ENCODE measurements at regions not wholly inside any gene's neighbourhood (a gene's known extent, or its start where the extent isn't known, plus 50 kb on each side); places are given as distances from the start of the nearest gene placed in this dataset.

DNA sequence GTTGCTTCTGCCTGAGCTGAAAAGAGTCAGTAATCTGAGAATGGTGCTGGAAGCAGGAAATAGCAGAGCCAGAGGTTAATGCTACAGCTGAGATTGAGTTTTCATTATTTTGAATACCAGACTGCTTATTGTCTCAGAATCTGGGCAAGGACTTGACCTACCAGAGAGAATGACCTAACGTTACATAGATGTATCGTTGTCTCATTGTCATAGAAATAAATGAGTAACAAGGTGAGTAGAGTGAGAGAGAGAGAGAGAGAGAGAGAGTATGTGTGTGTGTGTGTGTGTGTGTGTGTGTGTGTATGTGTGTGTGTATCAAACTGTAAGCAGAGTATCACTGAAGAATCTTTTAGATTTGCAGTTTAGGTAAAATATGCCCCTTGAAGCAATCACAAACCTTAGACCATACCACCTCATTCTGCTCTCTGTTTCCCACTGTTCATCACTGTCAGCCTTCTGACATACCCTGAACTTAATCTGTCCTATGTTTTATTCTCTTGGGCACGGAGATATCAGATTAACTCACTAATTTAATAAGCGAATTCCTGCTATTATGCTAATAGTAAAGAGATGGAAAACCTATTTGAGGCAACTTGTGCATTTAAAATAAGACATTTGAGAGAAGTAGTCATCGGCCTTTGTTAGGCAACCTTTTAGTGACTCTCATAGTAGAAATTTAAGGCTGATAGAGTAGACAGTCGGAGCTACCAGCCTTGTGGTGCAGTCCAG, 87.8 kb downstream of the CYB561 start:
- Histone ChIP-seq H3K18ac (ENCODE audit: insufficient read length, low read depth, low read length) (no peak overlapping the region), H2BK120ac (ENCODE audit: low read depth, low read length, poor library complexity, severe bottlenecking) (no peak overlapping the region), H3K4ac (ENCODE audit: low read depth, low read length) (no peak overlapping the region), H3K27ac (ENCODE audit: insufficient read length, low read depth, low read length) (no peak overlapping the region), H4K5ac (ENCODE audit: insufficient read length, low read depth, low read length) (no peak overlapping the region), H3K4me1 (ENCODE audit: insufficient read depth, low read length) (no peaks in the 10 kb centered on the region), H3K79me1 (ENCODE audit: insufficient read depth, low read depth, low read length, poor library complexity, severe bottlenecking) (no peaks in the 10 kb centered on the region), H2AK5ac (ENCODE audit: insufficient read length, low read length) (no peak overlapping the region), H3K9me3 (ENCODE audit: control insufficient read depth, low read depth, low read length) (no peaks in the 10 kb centered on the region), H3K23ac (ENCODE audit: insufficient read length, low read depth, low read length) (no peak overlapping the region), H2BK5ac (ENCODE audit: insufficient read length, low read length) (no peak overlapping the region), H4K8ac (replicated peaks; ENCODE audit: insufficient read length, low read depth, low read length) (no peak overlapping the region), H2BK15ac (ENCODE audit: low read depth, low read length) (no peak overlapping the region), H2BK12ac (ENCODE audit: insufficient read length, low read depth, low read length) (no peak overlapping the region), H4K91ac (ENCODE audit: insufficient read length, low read depth, low read length) (no peak overlapping the region), H3K4me2 (ENCODE audit: insufficient read depth, insufficient read length, low read length) (no peak overlapping the region), H3K23me2 (ENCODE audit: insufficient read length, low read depth, low read length, poor library complexity, severe bottlenecking) (no peaks in the 10 kb centered on the region), H2AFZ (ENCODE audit: low read length) (no peak overlapping the region), H3K9ac (ENCODE audit: extremely low read depth, insufficient read length, low read length) (no peak overlapping the region), H2BK20ac (ENCODE audit: low read depth, low read length, poor library complexity, severe bottlenecking) (no peak overlapping the region), H3K27me3 (ENCODE audit: insufficient read depth, low read length) (no peaks in the 10 kb centered on the region), H3K14ac (ENCODE audit: insufficient read depth, low read length) (no peak overlapping the region), H3K79me2 (ENCODE audit: insufficient read depth, low read length) (no peaks in the 10 kb centered on the region), H3K56ac (ENCODE audit: insufficient read length, low read depth, low read length) (no peak overlapping the region), H4K20me1 (ENCODE audit: control insufficient read depth, insufficient read depth, insufficient read length) (no peaks in the 10 kb centered on the region), H3T11ph (ENCODE audit: low read length) (no peak overlapping the region)
- no peak for DNase-seq
- Mint-ChIP-seq H3K27me3 (ENCODE audit: low read depth) (no peaks in the 10 kb centered on the region), H3K27ac (no peak overlapping the region), H3K4me1 (no peaks in the 10 kb centered on the region), H3K9me3 (no peaks in the 10 kb centered on the region), H3K4me3 (no peak overlapping the region), H3K36me3 (ENCODE audit: insufficient read depth in 1 of 3, low read depth in 3 of 3) (no peaks in the 10 kb centered on the region)
- no CpG with 5 or more reads among the region's 6 CpGs for WGBS (ENCODE audit: extremely low coverage, insufficient read length, low lambda C conversion rate)
- TF ChIP-seq CTCF (conservative IDR thresholded peaks at IDR 0.05) = no peak
